Uterus (tissue), 3 donors: ENCODE measurements at regions not wholly inside any gene's neighbourhood (a gene's known extent, or its start where the extent isn't known, plus 50 kb on each side); places are given as distances from the start of the nearest gene placed in this dataset.

Experiments
- DNase-seq, 2 donors: peaks; one replicate each; pipeline ENCODE4 v3.0.0-alpha.2; 2019 to 2020
- H3K27ac ChIP-seq, 2 donors: fragments of 200-600 bp; sonication (generic); 1 replicate in 1 of 2; 2 replicates in 1 of 2; pipeline ENCODE4 v1.5.1; 2016 to 2018
- H3K27me3 ChIP-seq, 2 donors: fragments of 200-600 bp; sonication (generic); one replicate each; pipeline ENCODE4 v1.5.1; 2018 to 2019; ENCODE audit warnings: control low read depth in 1 of 2
- H3K36me3 ChIP-seq, 2 donors: fragments of 200-600 bp; sonication (generic); one replicate each; pipeline ENCODE4 v1.5.1; 2019; ENCODE audit warnings: control low read depth in 1 of 2
- H3K4me1 ChIP-seq, 2 donors: fragments of 200-600 bp; sonication (generic); one replicate each; pipeline ENCODE4 v1.5.1; 2018 to 2019; ENCODE audit warnings: control low read depth in 1 of 2
- H3K4me3 ChIP-seq, 2 donors: fragments of 200-600 bp; sonication (generic); 1 replicate in 1 of 2; 2 replicates in 1 of 2; pipeline ENCODE4 v1.5.1; 2018 to 2019; ENCODE audit warnings: mild to moderate bottlenecking in 1 of 2
- H3K9me3 ChIP-seq, 2 donors: fragments of 200-600 bp; sonication (generic); one replicate each; pipeline ENCODE4 v1.5.1; 2019; ENCODE audit warnings: control low read depth in 1 of 2
- POLR2A ChIP-seq, 2 donors: fragments of 450-650 bp; IDR thresholded peaks; one replicate each; pipeline ENCODE4 v1.6.1; 2016; ENCODE audit warnings: antibody characterized with exemption in 2 of 2, mild to moderate bottlenecking in 1 of 2, moderate library complexity in 1 of 2
- intact Hi-C: fragments of 100-400 bp; cut with DNase I; formaldehyde crosslinking; loops from one replicate; pipeline ENCODE4 v1.15.1; 2023; ENCODE audit warnings: low total_unique reads
- TF ChIP-seq, protein P1 (sequence below), 4 experiments: fragments of 200-600 bp in 2 of 4; fragments of 450-650 bp in 2 of 4; sonication (generic) in 2 of 4; IDR thresholded peaks; one replicate each; pipeline ENCODE4 v1.5.1; 2016 to 2019; ENCODE audit warnings: antibody characterized with exemption in 4 of 4, mild to moderate bottlenecking in 2 of 4, moderate library complexity in 1 of 4
- donor health status: DM: yes; HTN: yes; CAD: no.

DNA sequence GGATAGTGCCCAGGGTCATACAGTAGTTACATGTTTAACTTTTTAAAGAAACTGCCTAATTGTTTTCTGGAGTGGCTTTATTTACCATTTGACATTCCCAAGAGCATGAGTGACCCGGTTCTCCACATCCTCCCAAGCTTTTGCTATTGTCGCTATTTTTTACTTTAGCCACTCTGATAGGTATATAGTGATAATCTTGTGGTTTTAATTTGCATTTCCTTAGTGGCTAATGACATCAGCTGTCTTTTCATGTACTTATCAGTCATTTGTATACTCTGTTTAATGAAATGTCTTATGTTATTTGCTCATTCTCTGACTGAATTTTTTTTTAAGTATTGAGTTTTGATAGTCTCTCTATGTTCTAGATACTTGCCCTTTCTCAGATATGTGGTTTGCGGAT, 109.7 kb upstream of the HS6ST1 start:
- intact Hi-C loops: no loop called here
- peaks cover 0 to 5% of the 10 kb centered on the region in 2 donors for H3K9me3 ChIP-seq
- no peak overlapping the region for H3K4me3 ChIP-seq
- no peak for TF ChIP-seq POLR2A (IDR thresholded peaks at IDR 0.05)
- TF ChIP-seq, protein P1, sequence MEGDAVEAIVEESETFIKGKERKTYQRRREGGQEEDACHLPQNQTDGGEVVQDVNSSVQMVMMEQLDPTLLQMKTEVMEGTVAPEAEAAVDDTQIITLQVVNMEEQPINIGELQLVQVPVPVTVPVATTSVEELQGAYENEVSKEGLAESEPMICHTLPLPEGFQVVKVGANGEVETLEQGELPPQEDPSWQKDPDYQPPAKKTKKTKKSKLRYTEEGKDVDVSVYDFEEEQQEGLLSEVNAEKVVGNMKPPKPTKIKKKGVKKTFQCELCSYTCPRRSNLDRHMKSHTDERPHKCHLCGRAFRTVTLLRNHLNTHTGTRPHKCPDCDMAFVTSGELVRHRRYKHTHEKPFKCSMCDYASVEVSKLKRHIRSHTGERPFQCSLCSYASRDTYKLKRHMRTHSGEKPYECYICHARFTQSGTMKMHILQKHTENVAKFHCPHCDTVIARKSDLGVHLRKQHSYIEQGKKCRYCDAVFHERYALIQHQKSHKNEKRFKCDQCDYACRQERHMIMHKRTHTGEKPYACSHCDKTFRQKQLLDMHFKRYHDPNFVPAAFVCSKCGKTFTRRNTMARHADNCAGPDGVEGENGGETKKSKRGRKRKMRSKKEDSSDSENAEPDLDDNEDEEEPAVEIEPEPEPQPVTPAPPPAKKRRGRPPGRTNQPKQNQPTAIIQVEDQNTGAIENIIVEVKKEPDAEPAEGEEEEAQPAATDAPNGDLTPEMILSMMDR (IDR thresholded peaks at IDR 0.05): no peak
- no peaks in the 10 kb centered on the region for H3K27me3 ChIP-seq
- no peak for DNase-seq
- H3K36me3 ChIP-seq: no peaks in the 10 kb centered on the region
- no peak overlapping the region for H3K27ac ChIP-seq
- H3K4me1 ChIP-seq: no peaks in the 10 kb centered on the region

GRCh38 chr2:128432423-128432822, 113.8 kb upstream of the HS6ST1 start:
- intact Hi-C loops: no loop called here
- no peak overlapping the region for H3K4me3 ChIP-seq
- H3K27ac ChIP-seq: no peak overlapping the region
- no peaks in the 10 kb centered on the region for H3K27me3 ChIP-seq
- H3K36me3 ChIP-seq: no peaks in the 10 kb centered on the region
- TF ChIP-seq POLR2A (IDR thresholded peaks at IDR 0.05): no peak
- TF ChIP-seq, protein P1 (IDR thresholded peaks at IDR 0.05): no peak
- no peak for DNase-seq
- no peaks in the 10 kb centered on the region for H3K4me1 ChIP-seq
- peaks cover 0 to 5% of the 10 kb centered on the region in 2 donors for H3K9me3 ChIP-seq

DNA sequence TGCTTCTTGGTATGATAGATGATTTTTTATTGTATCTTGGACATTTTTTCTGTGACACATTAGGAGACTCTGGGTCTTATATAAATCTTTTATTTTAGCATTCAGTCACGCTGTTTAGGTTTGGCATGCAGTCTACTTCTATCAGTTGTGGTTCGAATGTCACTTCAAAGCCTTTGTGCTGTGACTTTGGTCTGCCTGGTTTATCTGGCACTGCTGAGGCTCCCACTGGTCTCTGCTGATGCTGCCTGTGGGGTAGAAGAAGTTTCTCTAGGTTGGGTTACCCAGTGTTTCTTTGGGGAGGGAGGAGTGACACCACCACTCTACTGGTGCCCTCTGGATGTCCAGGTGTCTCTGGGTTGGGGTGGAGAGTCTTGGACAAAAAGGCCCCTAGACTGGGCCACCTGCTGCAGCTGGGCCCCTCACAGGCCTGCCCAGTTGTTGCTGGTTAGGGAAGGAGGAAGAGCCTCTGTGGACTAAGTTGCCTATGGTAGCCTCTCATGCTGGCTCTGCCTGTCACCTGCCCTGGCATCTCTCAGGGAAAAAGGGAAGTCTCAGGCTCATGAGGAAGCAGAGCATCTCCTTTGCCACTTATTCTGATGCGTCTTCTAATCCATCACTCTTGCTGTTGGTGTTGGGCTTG, 115.4 kb upstream of the HS6ST1 start:
- no peaks in the 10 kb centered on the region for H3K4me1 ChIP-seq

DNA sequence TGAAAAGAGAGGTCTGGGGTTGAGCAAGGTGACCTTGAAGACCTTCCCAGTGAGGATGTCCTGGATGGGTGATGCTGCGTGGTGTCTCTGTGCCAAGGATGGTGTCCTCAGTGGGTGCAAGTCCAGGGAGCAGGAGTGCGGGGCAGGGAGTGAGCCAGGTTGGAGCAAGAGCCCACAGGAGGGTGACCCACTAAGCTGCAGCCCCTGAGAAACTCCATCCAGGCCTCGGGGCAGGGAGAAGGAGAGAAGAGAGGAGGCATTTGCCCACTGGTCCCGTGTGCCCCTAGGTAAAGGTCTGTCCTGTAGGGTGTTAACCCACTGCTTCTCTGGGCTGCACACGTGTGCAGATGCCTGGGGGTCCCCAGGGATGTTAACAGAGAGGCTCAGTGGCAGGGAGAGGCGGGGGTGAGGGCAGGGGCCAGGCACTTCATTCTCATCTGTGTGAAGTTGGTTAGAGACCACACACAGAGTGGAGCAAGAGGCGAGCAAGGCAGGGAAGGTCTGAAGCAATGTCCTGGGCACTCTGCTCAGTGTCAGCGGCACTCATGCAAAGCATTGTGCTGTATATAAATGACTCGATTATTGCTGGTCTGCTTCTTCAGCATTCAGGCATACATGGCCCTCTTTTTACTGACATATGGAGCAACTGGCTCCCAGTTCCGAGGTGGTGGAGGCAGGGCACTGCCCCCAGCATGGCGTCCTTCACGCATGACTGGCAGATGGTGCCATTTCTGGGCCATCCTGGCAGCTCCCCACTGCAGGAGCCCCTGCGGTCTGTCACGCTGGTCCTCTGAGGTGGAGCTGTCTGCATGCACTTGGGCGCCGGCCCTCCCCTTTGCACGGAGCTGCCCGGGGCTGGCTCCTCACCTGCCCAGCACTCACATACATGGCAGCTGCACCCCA, 117.2 kb upstream of the HS6ST1 start:
- TF ChIP-seq, protein P1 (IDR thresholded peaks at IDR 0.05): no peak
- no peak for TF ChIP-seq POLR2A (IDR thresholded peaks at IDR 0.05)
- no peaks in the 10 kb centered on the region for H3K27me3 ChIP-seq

More for the DNA sequence above, 115.4 kb upstream of the HS6ST1 start:
- peak in 1 of 2 donors; percentile 0 for DNase-seq
- no peaks in the 10 kb centered on the region for H3K36me3 ChIP-seq
- intact Hi-C loops: no loop called here
- TF ChIP-seq, protein P1 (IDR thresholded peaks at IDR 0.05): no peak
- TF ChIP-seq POLR2A (IDR thresholded peaks at IDR 0.05): no peak
- no peak overlapping the region for H3K27ac ChIP-seq
- peaks cover 0 to 5% of the 10 kb centered on the region in 2 donors for H3K9me3 ChIP-seq
- H3K4me3 ChIP-seq: no peak overlapping the region
- no peaks in the 10 kb centered on the region for H3K27me3 ChIP-seq

More for the DNA sequence above, 117.2 kb upstream of the HS6ST1 start:
- intact Hi-C loops: no loop called here
- Histone ChIP-seq H3K27ac (no peak overlapping the region), H3K9me3 (no peaks in the 10 kb centered on the region), H3K4me3 (no peak overlapping the region), H3K36me3 (no peaks in the 10 kb centered on the region), H3K4me1 (no peaks in the 10 kb centered on the region)
- peak; percentile 5 for DNase-seq
